ENCODE measurements at regions not wholly inside any gene's neighbourhood (a gene's known extent, or its start where the extent isn't known, plus 50 kb on each side); places are given as distances from the start of the nearest gene placed in this dataset.
A peak's percentile ranks its signal among the peaks of the same experiment; 100 is the strongest.

GRCh38 chr9:71326360-71326759, 204.9 kb upstream of the TRPM3 start:
- TF ChIP-seq CTCF (IDR thresholded peaks at IDR 0.05; ENCODE audit: insufficient read depth, low read length, severe bottlenecking), result no peak
- no peaks in the 10 kb centered on the region for H3K27me3 ChIP-seq (ENCODE audit: control insufficient read depth, insufficient read depth, low read length)
- DNase-seq (ENCODE audit: low read depth) (peak; percentile 82), FAIRE-seq (no peak)
- H3K4me3 ChIP-seq (ENCODE audit: low read depth, low read length), result no peak overlapping the region
- no peaks in the 10 kb centered on the region for H3K36me3 ChIP-seq (ENCODE audit: control insufficient read depth, insufficient read depth, low read length)

- no peak for TF ChIP-seq CTCF (IDR thresholded peaks at IDR 0.05; ENCODE audit: insufficient read depth, low read length, severe bottlenecking)
- no peak for FAIRE-seq
- Histone ChIP-seq H3K36me3 (ENCODE audit: control insufficient read depth, insufficient read depth, low read length) (no peaks in the 10 kb centered on the region), H3K4me3 (ENCODE audit: low read depth, low read length) (no peak overlapping the region), H3K27me3 (ENCODE audit: control insufficient read depth, insufficient read depth, low read length) (no peaks in the 10 kb centered on the region)
- DNase-seq (ENCODE audit: low read depth), result no peak
Measured at GRCh38 chr9:71323357-71323756, 201.9 kb upstream of the TRPM3 start.

GRCh38 chr9:71322311-71322710, 200.9 kb upstream of the TRPM3 start:
- no peak for TF ChIP-seq CTCF (IDR thresholded peaks at IDR 0.05; ENCODE audit: insufficient read depth, low read length, severe bottlenecking)
- H3K4me3 ChIP-seq (ENCODE audit: low read depth, low read length), result no peak overlapping the region
- no peaks in the 10 kb centered on the region for H3K36me3 ChIP-seq (ENCODE audit: control insufficient read depth, insufficient read depth, low read length)
- DNase-seq (ENCODE audit: low read depth) (no peak), FAIRE-seq (no peak)
- no peaks in the 10 kb centered on the region for H3K27me3 ChIP-seq (ENCODE audit: control insufficient read depth, insufficient read depth, low read length)

GRCh38 chr9:71308454-71308853, 187.0 kb upstream of the TRPM3 start:
- FAIRE-seq (no peak), DNase-seq (ENCODE audit: low read depth) (no peak)
- Histone ChIP-seq H3K27me3 (ENCODE audit: control insufficient read depth, insufficient read depth, low read length) (no peaks in the 10 kb centered on the region), H3K36me3 (ENCODE audit: control insufficient read depth, insufficient read depth, low read length) (no peaks in the 10 kb centered on the region), H3K4me3 (ENCODE audit: low read depth, low read length) (no peak overlapping the region)
- no peak for TF ChIP-seq CTCF (IDR thresholded peaks at IDR 0.05; ENCODE audit: insufficient read depth, low read length, severe bottlenecking)

- FAIRE-seq, result no peak
Measured at GRCh38 chr9:71306134-71306533, 184.7 kb upstream of the TRPM3 start.

More at GRCh38 chr9:71306134-71306533, 184.7 kb upstream of the TRPM3 start:
- TF ChIP-seq CTCF (IDR thresholded peaks at IDR 0.05; ENCODE audit: insufficient read depth, low read length, severe bottlenecking), result no peak
- H3K4me3 ChIP-seq (ENCODE audit: low read depth, low read length), result no peak overlapping the region
- no peaks in the 10 kb centered on the region for H3K36me3 ChIP-seq (ENCODE audit: control insufficient read depth, insufficient read depth, low read length)
- no peaks in the 10 kb centered on the region for H3K27me3 ChIP-seq (ENCODE audit: control insufficient read depth, insufficient read depth, low read length)
- no peak for DNase-seq (ENCODE audit: low read depth)

Measured in bronchial epithelial cell (primary cell).